ENCODE measurements at regions not wholly inside any gene's neighbourhood (a gene's known extent, or its start where the extent isn't known, plus 50 kb on each side); places are given as distances from the start of the nearest gene placed in this dataset.

DNA sequence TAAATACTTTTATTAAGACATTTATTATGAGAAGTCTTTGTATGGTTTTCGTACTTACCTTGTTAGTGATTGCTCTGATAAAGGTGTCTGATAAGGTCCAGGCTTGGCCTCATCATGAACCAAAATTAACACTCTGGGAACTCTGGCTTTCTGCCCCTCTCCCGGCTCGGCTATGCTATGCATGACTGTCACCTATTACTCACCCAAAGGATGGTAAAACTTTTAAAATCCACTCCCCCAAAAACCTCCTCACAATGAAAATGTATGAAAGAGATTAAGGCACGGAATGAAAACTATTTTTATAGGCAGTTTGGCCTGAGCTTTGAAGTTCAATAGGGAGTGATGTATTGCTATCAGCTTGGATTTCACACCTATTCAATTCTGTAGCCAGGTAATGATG is 217.3 kb upstream of the TBX3 start:
- no peak for TF ChIP-seq CSDC2 (CRISPR knock-in tag; IDR thresholded peaks at IDR 0.05)
- TF ChIP-seq, protein P1, sequence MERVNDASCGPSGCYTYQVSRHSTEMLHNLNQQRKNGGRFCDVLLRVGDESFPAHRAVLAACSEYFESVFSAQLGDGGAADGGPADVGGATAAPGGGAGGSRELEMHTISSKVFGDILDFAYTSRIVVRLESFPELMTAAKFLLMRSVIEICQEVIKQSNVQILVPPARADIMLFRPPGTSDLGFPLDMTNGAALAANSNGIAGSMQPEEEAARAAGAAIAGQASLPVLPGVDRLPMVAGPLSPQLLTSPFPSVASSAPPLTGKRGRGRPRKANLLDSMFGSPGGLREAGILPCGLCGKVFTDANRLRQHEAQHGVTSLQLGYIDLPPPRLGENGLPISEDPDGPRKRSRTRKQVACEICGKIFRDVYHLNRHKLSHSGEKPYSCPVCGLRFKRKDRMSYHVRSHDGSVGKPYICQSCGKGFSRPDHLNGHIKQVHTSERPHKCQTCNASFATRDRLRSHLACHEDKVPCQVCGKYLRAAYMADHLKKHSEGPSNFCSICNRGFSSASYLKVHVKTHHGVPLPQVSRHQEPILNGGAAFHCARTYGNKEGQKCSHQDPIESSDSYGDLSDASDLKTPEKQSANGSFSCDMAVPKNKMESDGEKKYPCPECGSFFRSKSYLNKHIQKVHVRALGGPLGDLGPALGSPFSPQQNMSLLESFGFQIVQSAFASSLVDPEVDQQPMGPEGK (CRISPR knock-in tag; IDR thresholded peaks at IDR 0.05; ENCODE audit: borderline replicate concordance): no peak
- no peak for TF ChIP-seq ZFP3 (CRISPR knock-in tag; IDR thresholded peaks at IDR 0.05)
- no peak for TF ChIP-seq OSR1 (CRISPR knock-in tag; IDR thresholded peaks at IDR 0.05)
- TF ChIP-seq PPARA (CRISPR knock-in tag; IDR thresholded peaks at IDR 0.05; ENCODE audit: borderline replicate concordance): no peak
- no peak for TF ChIP-seq ESRRG (CRISPR knock-in tag; IDR thresholded peaks at IDR 0.05)
- no peak for TF ChIP-seq ZNF565 (CRISPR knock-in tag; conservative IDR thresholded peaks at IDR 0.05; ENCODE audit: low read depth)
- no peak for TF ChIP-seq ZFP30 (CRISPR knock-in tag; IDR thresholded peaks at IDR 0.05)
- TF ChIP-seq, protein P2, sequence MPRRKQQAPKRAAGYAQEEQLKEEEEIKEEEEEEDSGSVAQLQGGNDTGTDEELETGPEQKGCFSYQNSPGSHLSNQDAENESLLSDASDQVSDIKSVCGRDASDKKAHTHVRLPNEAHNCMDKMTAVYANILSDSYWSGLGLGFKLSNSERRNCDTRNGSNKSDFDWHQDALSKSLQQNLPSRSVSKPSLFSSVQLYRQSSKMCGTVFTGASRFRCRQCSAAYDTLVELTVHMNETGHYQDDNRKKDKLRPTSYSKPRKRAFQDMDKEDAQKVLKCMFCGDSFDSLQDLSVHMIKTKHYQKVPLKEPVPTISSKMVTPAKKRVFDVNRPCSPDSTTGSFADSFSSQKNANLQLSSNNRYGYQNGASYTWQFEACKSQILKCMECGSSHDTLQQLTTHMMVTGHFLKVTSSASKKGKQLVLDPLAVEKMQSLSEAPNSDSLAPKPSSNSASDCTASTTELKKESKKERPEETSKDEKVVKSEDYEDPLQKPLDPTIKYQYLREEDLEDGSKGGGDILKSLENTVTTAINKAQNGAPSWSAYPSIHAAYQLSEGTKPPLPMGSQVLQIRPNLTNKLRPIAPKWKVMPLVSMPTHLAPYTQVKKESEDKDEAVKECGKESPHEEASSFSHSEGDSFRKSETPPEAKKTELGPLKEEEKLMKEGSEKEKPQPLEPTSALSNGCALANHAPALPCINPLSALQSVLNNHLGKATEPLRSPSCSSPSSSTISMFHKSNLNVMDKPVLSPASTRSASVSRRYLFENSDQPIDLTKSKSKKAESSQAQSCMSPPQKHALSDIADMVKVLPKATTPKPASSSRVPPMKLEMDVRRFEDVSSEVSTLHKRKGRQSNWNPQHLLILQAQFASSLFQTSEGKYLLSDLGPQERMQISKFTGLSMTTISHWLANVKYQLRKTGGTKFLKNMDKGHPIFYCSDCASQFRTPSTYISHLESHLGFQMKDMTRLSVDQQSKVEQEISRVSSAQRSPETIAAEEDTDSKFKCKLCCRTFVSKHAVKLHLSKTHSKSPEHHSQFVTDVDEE (CRISPR knock-in tag; IDR thresholded peaks at IDR 0.05): no peak
- TF ChIP-seq BACH2 (CRISPR knock-in tag; IDR thresholded peaks at IDR 0.05; ENCODE audit: borderline replicate concordance): no peak
- no peak for TF ChIP-seq TCF4 (CRISPR knock-in tag; IDR thresholded peaks at IDR 0.05; ENCODE audit: borderline replicate concordance)
- no peak for TF ChIP-seq GLIS3 (CRISPR knock-in tag; IDR thresholded peaks at IDR 0.05)
- TF ChIP-seq, protein P3, sequence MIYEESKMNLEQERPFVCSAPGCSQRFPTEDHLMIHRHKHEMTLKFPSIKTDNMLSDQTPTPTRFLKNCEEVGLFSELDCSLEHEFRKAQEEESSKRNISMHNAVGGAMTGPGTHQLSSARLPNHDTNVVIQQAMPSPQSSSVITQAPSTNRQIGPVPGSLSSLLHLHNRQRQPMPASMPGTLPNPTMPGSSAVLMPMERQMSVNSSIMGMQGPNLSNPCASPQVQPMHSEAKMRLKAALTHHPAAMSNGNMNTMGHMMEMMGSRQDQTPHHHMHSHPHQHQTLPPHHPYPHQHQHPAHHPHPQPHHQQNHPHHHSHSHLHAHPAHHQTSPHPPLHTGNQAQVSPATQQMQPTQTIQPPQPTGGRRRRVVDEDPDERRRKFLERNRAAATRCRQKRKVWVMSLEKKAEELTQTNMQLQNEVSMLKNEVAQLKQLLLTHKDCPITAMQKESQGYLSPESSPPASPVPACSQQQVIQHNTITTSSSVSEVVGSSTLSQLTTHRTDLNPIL (CRISPR knock-in tag; IDR thresholded peaks at IDR 0.05; ENCODE audit: low read depth): no peak
- no peak for ATAC-seq

DNA sequence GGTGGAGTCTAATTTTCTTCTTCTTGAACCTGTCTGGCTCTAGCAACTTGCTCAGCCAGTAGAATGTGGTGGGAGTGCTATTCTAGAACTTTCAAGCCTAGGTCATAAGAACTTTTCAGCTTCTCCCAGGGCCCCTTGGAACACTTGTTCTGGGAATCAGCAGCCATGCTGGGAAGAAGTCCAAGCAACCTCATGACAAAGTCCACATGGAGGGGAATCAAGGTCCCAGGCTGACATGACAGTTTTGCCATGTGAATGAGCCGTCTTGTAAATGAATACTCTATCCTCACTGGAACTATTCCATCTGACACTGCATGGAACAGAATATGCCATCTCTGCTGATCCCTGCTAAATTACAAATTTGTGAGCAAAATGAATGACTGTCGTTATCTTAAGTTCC is 214.2 kb upstream of the TBX3 start:
- TF ChIP-seq OSR1 (CRISPR knock-in tag; IDR thresholded peaks at IDR 0.05) (no peak), RARB (CRISPR knock-in tag; IDR thresholded peaks at IDR 0.05) (no peak), ARNTL (CRISPR knock-in tag; IDR thresholded peaks at IDR 0.05; ENCODE audit: borderline replicate concordance, low read depth) (no peak), ZFP30 (CRISPR knock-in tag; IDR thresholded peaks at IDR 0.05) (no peak), ZNF8 (CRISPR knock-in tag; IDR thresholded peaks at IDR 0.05) (no peak), ZNF565 (CRISPR knock-in tag; conservative IDR thresholded peaks at IDR 0.05; ENCODE audit: low read depth) (no peak), PPARA (CRISPR knock-in tag; IDR thresholded peaks at IDR 0.05; ENCODE audit: borderline replicate concordance) (no peak), ISL1 (CRISPR knock-in tag; IDR thresholded peaks at IDR 0.05) (no peak), TCF4 (CRISPR knock-in tag; IDR thresholded peaks at IDR 0.05; ENCODE audit: borderline replicate concordance) (no peak), BACH2 (CRISPR knock-in tag; IDR thresholded peaks at IDR 0.05; ENCODE audit: borderline replicate concordance) (no peak), GLIS3 (CRISPR knock-in tag; IDR thresholded peaks at IDR 0.05) (no peak), ESRRG (CRISPR knock-in tag; IDR thresholded peaks at IDR 0.05) (no peak)
- TF ChIP-seq, protein P1 (CRISPR knock-in tag; IDR thresholded peaks at IDR 0.05; ENCODE audit: borderline replicate concordance): no peak
- TF ChIP-seq, protein P3 (CRISPR knock-in tag; IDR thresholded peaks at IDR 0.05; ENCODE audit: low read depth): no peak
- no peak for ATAC-seq

DNA sequence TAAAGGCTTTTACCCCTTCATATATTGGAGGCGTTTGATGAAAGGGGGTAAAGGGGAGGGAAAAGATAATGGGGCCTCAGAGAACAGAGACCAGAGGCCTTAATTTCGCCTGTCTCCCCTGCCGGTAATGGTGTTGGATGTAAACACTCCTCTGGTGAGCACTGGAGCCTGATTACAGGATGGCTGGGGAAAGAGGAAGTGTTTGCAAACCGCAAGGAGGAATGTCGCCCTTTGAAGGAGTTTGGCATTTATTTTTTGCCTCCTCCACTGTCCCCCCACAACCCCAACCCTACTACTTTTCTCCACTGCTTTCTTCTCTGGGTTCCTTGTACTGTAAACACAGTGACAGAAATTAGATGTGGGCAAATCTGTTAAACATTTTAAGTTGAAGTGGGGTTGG is 211.9 kb upstream of the TBX3 start:
- ATAC-seq: no peak
- TF ChIP-seq OSR1 (CRISPR knock-in tag; IDR thresholded peaks at IDR 0.05): no peak
- TF ChIP-seq, protein P3 (CRISPR knock-in tag; IDR thresholded peaks at IDR 0.05; ENCODE audit: low read depth): no peak
- TF ChIP-seq SNAI2 (CRISPR knock-in tag; IDR thresholded peaks at IDR 0.05): no peak
- no peak for TF ChIP-seq TCF4 (CRISPR knock-in tag; IDR thresholded peaks at IDR 0.05; ENCODE audit: borderline replicate concordance)
- TF ChIP-seq, protein P1 (CRISPR knock-in tag; IDR thresholded peaks at IDR 0.05; ENCODE audit: borderline replicate concordance): no peak
- no peak for TF ChIP-seq ISL1 (CRISPR knock-in tag; IDR thresholded peaks at IDR 0.05)
- no peak for TF ChIP-seq ZNF70 (CRISPR knock-in tag; IDR thresholded peaks at IDR 0.05)
- TF ChIP-seq ZNF565 (CRISPR knock-in tag; conservative IDR thresholded peaks at IDR 0.05; ENCODE audit: low read depth): no peak
- TF ChIP-seq TOX (CRISPR knock-in tag; IDR thresholded peaks at IDR 0.05; ENCODE audit: borderline replicate concordance): no peak
- TF ChIP-seq CSDC2 (CRISPR knock-in tag; IDR thresholded peaks at IDR 0.05): no peak
- TF ChIP-seq, protein P4, sequence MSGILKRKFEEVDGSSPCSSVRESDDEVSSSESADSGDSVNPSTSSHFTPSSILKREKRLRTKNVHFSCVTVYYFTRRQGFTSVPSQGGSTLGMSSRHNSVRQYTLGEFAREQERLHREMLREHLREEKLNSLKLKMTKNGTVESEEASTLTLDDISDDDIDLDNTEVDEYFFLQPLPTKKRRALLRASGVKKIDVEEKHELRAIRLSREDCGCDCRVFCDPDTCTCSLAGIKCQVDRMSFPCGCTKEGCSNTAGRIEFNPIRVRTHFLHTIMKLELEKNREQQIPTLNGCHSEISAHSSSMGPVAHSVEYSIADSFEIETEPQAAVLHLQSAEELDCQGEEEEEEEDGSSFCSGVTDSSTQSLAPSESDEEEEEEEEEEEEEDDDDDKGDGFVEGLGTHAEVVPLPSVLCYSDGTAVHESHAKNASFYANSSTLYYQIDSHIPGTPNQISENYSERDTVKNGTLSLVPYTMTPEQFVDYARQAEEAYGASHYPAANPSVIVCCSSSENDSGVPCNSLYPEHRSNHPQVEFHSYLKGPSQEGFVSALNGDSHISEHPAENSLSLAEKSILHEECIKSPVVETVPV (CRISPR knock-in tag; IDR thresholded peaks at IDR 0.05): no peak
- TF ChIP-seq ARNTL (CRISPR knock-in tag; IDR thresholded peaks at IDR 0.05; ENCODE audit: borderline replicate concordance, low read depth): no peak
- no peak for TF ChIP-seq PPARA (CRISPR knock-in tag; IDR thresholded peaks at IDR 0.05; ENCODE audit: borderline replicate concordance)
- no peak for TF ChIP-seq ZFP3 (CRISPR knock-in tag; IDR thresholded peaks at IDR 0.05)
- TF ChIP-seq RARB (CRISPR knock-in tag; IDR thresholded peaks at IDR 0.05): no peak
- no peak for TF ChIP-seq ZC3H10 (CRISPR knock-in tag; IDR thresholded peaks at IDR 0.05)
